ENCODE measurements at regions not wholly inside any gene's neighbourhood (a gene's known extent, or its start where the extent isn't known, plus 50 kb on each side); places are given as distances from the start of the nearest gene placed in this dataset.

DNA sequence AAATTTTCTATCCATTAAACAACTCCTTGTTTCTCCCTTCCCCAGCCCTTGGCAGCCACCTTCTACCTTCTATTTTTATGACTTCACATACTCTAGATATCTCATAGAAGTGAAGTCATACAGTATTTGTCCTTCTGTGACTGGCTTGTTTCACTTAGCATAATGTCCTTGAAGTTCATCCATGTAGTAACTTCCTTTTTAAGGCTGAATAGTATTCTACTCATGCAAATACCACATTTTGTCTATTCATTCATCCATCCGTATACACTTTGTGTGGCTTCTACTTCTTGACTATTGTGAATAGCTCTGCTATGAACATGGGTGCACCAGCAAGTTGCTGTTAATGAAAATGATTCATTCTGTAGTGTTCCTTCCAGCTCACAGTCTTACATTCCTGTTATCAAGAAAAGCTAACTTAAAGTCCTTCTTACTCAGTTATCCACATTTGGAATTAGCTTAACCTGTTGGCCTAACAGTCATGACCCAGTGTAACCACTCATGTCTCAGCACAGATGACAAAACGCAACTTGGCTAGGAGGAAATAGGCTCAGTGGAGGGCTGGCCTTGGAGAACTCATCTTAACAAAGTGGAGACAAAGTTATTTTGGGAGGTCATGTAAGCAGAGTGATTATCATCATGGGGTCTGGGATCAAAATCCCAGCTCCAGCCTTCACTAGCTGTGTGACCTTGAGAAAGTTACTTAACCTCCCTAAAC, 129.7 kb upstream of the MAP3K1 start:
- no peak overlapping the region for H3K4me3 Mint-ChIP-seq
- peaks cover 66% of the 10 kb centered on the region for H3K4me1 Mint-ChIP-seq (ENCODE audit: low read depth)
- H3K36me3 Mint-ChIP-seq (ENCODE audit: low read depth) = no peaks in the 10 kb centered on the region
- H3K27ac Mint-ChIP-seq = no peak overlapping the region
- no peak for DNase-seq
- no peaks in the 10 kb centered on the region for H3K27me3 Mint-ChIP-seq
- H3K9me3 Mint-ChIP-seq = no peaks in the 10 kb centered on the region

GRCh38 chr5:56684159-56684558, 131.2 kb upstream of the MAP3K1 start:
- peaks cover 63% of the 10 kb centered on the region for H3K4me1 Mint-ChIP-seq (ENCODE audit: low read depth)
- no peaks in the 10 kb centered on the region for H3K36me3 Mint-ChIP-seq (ENCODE audit: low read depth)
- DNase-seq = no peak
- no peaks in the 10 kb centered on the region for H3K27me3 Mint-ChIP-seq
- H3K9me3 Mint-ChIP-seq = no peaks in the 10 kb centered on the region
- H3K27ac Mint-ChIP-seq = no peak overlapping the region
- no peak overlapping the region for H3K4me3 Mint-ChIP-seq

DNA sequence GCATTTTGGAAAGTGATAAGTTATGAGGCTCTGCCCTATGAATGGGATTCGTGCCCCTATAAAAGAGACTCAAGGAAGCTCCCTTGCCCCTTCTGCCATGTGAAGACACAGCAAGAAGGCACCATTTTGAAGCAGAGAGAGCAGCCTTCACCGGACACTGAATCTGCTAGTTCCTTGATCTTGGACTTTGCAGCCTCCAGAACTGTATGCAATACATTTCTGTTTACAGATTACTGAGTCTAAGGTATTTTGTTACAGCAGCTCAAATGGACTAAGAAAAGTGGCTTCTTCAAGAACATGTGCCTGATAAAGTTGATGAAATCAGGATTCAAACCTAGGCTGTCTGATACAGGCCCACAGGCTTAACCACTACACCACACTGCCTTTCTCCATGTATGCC, 131.6 kb upstream of the MAP3K1 start:
- H3K27me3 Mint-ChIP-seq = no peaks in the 10 kb centered on the region
- no peaks in the 10 kb centered on the region for H3K9me3 Mint-ChIP-seq
- no peak for DNase-seq
- H3K36me3 Mint-ChIP-seq (ENCODE audit: low read depth) = no peaks in the 10 kb centered on the region
- no peak overlapping the region for H3K27ac Mint-ChIP-seq
- peaks cover 64% of the 10 kb centered on the region for H3K4me1 Mint-ChIP-seq (ENCODE audit: low read depth)
- no peak overlapping the region for H3K4me3 Mint-ChIP-seq

DNA sequence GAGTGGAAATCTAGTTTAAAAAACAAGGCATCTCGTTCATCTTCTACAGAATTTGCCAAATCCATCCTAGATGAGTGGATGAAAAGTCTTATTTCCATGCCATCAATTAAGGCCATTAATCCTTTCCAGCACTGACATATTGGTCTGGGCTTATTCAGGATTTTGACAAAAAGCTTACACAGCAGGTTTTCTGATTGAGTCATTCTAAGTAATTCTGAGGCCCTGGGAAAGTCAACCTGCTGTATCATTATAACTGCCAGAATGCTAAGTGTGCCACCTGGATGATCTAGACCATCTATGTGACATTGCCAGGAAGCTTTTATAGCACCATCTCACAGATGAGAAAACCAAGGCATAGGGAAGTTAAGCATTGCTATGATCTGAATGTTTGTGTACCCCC, 132.1 kb upstream of the MAP3K1 start:
- peaks cover 62% of the 10 kb centered on the region for H3K4me1 Mint-ChIP-seq (ENCODE audit: low read depth)
- H3K4me3 Mint-ChIP-seq = no peak overlapping the region
- H3K36me3 Mint-ChIP-seq (ENCODE audit: low read depth) = no peaks in the 10 kb centered on the region
- no peak for DNase-seq
- no peak overlapping the region for H3K27ac Mint-ChIP-seq
- no peaks in the 10 kb centered on the region for H3K9me3 Mint-ChIP-seq
- no peaks in the 10 kb centered on the region for H3K27me3 Mint-ChIP-seq

GRCh38 chr5:56681346-56681745, 134.0 kb upstream of the MAP3K1 start:
- Mint-ChIP-seq H3K36me3 (ENCODE audit: low read depth) (no peaks in the 10 kb centered on the region), H3K27me3 (no peaks in the 10 kb centered on the region), H3K9me3 (no peaks in the 10 kb centered on the region), H3K27ac (no peak overlapping the region), H3K4me3 (no peak overlapping the region), H3K4me1 (ENCODE audit: low read depth) (peaks cover 50% of the 10 kb centered on the region)
- DNase-seq = no peak

GRCh38 chr5:56680731-56681130, 134.6 kb upstream of the MAP3K1 start:
- no peaks in the 10 kb centered on the region for H3K9me3 Mint-ChIP-seq
- H3K4me3 Mint-ChIP-seq = no peak overlapping the region
- H3K4me1 Mint-ChIP-seq (ENCODE audit: low read depth) = peaks cover 44% of the 10 kb centered on the region
- H3K27me3 Mint-ChIP-seq = no peaks in the 10 kb centered on the region
- no peaks in the 10 kb centered on the region for H3K36me3 Mint-ChIP-seq (ENCODE audit: low read depth)
- H3K27ac Mint-ChIP-seq = no peak overlapping the region
- DNase-seq = no peak

- DNase-seq = no peak
- H3K36me3 Mint-ChIP-seq (ENCODE audit: low read depth) = no peaks in the 10 kb centered on the region
- no peak overlapping the region for H3K4me3 Mint-ChIP-seq
- H3K27ac Mint-ChIP-seq = no peak overlapping the region
- no peaks in the 10 kb centered on the region for H3K27me3 Mint-ChIP-seq
- peaks cover 31% of the 10 kb centered on the region for H3K4me1 Mint-ChIP-seq (ENCODE audit: low read depth)
- peaks cover 2% of the 10 kb centered on the region for H3K9me3 Mint-ChIP-seq
Observed at GRCh38 chr5:56677690-56678305, 137.6 kb upstream of the MAP3K1 start.

- no peak overlapping the region for H3K4me3 Mint-ChIP-seq
- H3K9me3 Mint-ChIP-seq = peaks cover 2% of the 10 kb centered on the region
- no peak overlapping the region for H3K27ac Mint-ChIP-seq
- no peak for DNase-seq
- H3K4me1 Mint-ChIP-seq (ENCODE audit: low read depth) = peaks cover 28% of the 10 kb centered on the region
- no peaks in the 10 kb centered on the region for H3K27me3 Mint-ChIP-seq
- no peaks in the 10 kb centered on the region for H3K36me3 Mint-ChIP-seq (ENCODE audit: low read depth)
Observed at GRCh38 chr5:56676091-56676768, 139.1 kb upstream of the MAP3K1 start.

DNA sequence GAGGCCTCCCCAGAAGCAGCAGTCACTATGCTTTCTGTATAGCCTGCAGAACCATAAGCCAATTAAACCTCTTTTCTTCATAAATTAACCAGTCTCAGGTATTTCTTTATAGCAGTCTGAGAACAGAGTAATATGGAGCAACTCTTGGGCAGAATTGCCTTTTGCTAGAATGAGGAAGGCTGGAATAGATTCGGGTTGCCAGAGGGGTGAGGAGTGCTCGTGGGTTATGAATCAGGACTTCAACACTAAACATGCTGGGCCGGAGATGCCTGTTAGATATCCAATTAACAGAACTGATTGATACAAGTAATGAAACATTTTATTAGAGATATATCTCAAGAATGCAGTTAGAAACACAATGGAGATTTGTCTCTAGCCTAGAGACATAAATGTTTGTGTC, 140.9 kb upstream of the MAP3K1 start:
- Mint-ChIP-seq H3K4me3 (no peak overlapping the region), H3K9me3 (peaks cover 2% of the 10 kb centered on the region), H3K36me3 (ENCODE audit: low read depth) (no peaks in the 10 kb centered on the region), H3K4me1 (ENCODE audit: low read depth) (peaks cover 35% of the 10 kb centered on the region), H3K27me3 (no peaks in the 10 kb centered on the region), H3K27ac (no peak overlapping the region)
- DNase-seq = no peak

DNA sequence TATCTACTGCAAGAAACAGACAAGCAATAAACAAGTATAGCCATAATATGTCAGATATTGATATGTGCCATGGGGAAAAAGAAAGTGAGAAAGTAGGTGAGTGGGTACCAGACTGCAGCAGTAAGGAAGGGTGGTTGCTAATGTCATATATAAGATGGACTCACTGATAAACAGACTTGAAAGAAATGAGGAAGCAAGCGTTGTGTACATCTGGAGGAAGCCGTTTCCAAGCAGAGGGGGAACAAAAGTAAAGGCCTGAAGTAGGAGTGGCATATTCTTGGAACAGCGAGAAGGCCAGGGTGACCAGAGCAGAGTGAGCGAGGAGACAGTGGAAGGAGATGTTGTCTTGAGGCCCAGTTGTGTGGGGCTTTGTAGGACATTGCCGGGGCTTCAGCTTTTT, 142.2 kb upstream of the MAP3K1 start:
- no peak for DNase-seq
- no peak overlapping the region for H3K4me3 Mint-ChIP-seq
- H3K36me3 Mint-ChIP-seq (ENCODE audit: low read depth) = no peaks in the 10 kb centered on the region
- no peak overlapping the region for H3K27ac Mint-ChIP-seq
- peaks cover 2% of the 10 kb centered on the region for H3K9me3 Mint-ChIP-seq
- H3K27me3 Mint-ChIP-seq = no peaks in the 10 kb centered on the region
- H3K4me1 Mint-ChIP-seq (ENCODE audit: low read depth) = peaks cover 32% of the 10 kb centered on the region

GRCh38 chr5:56671571-56671970, 143.8 kb upstream of the MAP3K1 start:
- Mint-ChIP-seq H3K4me1 (ENCODE audit: low read depth) (peaks cover 34% of the 10 kb centered on the region), H3K27ac (no peak overlapping the region), H3K9me3 (peaks cover 2% of the 10 kb centered on the region), H3K27me3 (no peaks in the 10 kb centered on the region), H3K4me3 (no peak overlapping the region), H3K36me3 (ENCODE audit: low read depth) (no peaks in the 10 kb centered on the region)
- DNase-seq = no peak

GRCh38 chr5:56670916-56671315, 144.4 kb upstream of the MAP3K1 start:
- Mint-ChIP-seq H3K27me3 (no peaks in the 10 kb centered on the region), H3K27ac (no peak overlapping the region), H3K36me3 (ENCODE audit: low read depth) (no peaks in the 10 kb centered on the region), H3K4me1 (ENCODE audit: low read depth) (peaks cover 40% of the 10 kb centered on the region), H3K4me3 (no peak overlapping the region), H3K9me3 (peaks cover 2% of the 10 kb centered on the region)
- DNase-seq = no peak

- no peak overlapping the region for H3K4me3 Mint-ChIP-seq
- no peaks in the 10 kb centered on the region for H3K36me3 Mint-ChIP-seq (ENCODE audit: low read depth)
- H3K9me3 Mint-ChIP-seq = peaks cover 8% of the 10 kb centered on the region
- H3K27ac Mint-ChIP-seq = peak overlapping the region; percentile 76
- peaks cover 48% of the 10 kb centered on the region for H3K4me1 Mint-ChIP-seq (ENCODE audit: low read depth)
- no peaks in the 10 kb centered on the region for H3K27me3 Mint-ChIP-seq
- peak; percentile 50 for DNase-seq
Observed at GRCh38 chr5:56669534-56670483, 145.5 kb upstream of the MAP3K1 start.

DNA sequence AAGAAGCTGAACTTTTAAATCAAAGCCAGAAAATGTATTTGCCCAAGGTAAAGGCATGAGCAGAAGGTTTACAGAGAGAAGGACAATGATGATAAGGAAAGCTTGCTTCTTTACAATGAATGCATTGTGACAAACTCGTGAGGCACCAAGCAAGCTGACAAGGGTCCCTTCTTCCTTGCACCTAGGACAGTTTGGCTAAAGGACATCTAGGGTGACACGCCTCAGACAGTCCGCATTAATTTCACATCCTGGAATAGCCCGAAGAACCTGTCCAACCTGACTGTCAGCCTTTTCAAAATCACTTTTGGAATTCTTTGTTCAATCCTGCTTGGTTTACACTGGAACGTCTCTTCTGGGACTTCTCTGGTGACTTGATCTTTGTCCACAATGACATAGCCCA, 146.4 kb upstream of the MAP3K1 start:
- H3K9me3 Mint-ChIP-seq = peaks cover 8% of the 10 kb centered on the region
- H3K27me3 Mint-ChIP-seq = no peaks in the 10 kb centered on the region
- H3K27ac Mint-ChIP-seq = no peak overlapping the region
- no peak for DNase-seq
- H3K36me3 Mint-ChIP-seq (ENCODE audit: low read depth) = no peaks in the 10 kb centered on the region
- H3K4me3 Mint-ChIP-seq = no peak overlapping the region
- H3K4me1 Mint-ChIP-seq (ENCODE audit: low read depth) = peaks cover 48% of the 10 kb centered on the region
